HCT116 (cell line): ENCODE measurements at regions not wholly inside any gene's neighbourhood (a gene's known extent, or its start where the extent isn't known, plus 50 kb on each side); places are given as distances from the start of the nearest gene placed in this dataset.

ENCODE experiments used
- ATAC-seq: fragments of 200-7000 bp; cut with Tn5 transposase; 2 replicates; pipeline ENCODE4 v1.9.1; 2020; ENCODE audit warnings: mild to moderate bottlenecking, moderate library complexity
- BruUV-seq: library from RNA; stranded (reverse); fragments of 400-500 nt; replicated peaks from 2 replicates; lab custom pipeline; 2021; lab: Mats Ljungman, UMichigan
- CTCF ChIA-PET: fragments of 300-600 bp; sonication (Branson Sonifier 250); formaldehyde crosslinking; loops from one replicate; lab custom pipeline; 2021; ENCODE audit warnings: antibody characterized with exemption; lab: Charles Lee
- POLR2A ChIA-PET: fragments of 300-600, 350-600 bp; sonication (Branson Sonifier 250); formaldehyde crosslinking; loops from one replicate; lab custom pipeline; 2021; ENCODE audit warnings: antibody characterized with exemption; lab: Charles Lee
- RAD21 ChIA-PET, 2 experiments: fragments of 300-600 bp; sonication (Branson Sonifier 250); formaldehyde crosslinking; loops; one replicate each; lab custom pipeline; 2023; ENCODE audit warnings: low total read pairs in 2 of 2; ENCODE audit not compliant: uncharacterized antibody in 2 of 2, unreplicated experiment in 2 of 2, low non-redundant PET in 1 of 2; lab: Charles Lee
- DNase-seq: peaks from one replicate; pipeline ENCODE4 v3.0.0-alpha.2; 2010; ENCODE audit warnings: low read depth, low spot score
- H2AFZ ChIP-seq: fragments of 200-600 bp; shearing (Covaris generic), sonication (generic); 2 replicates; pipeline ENCODE4 v1.6.1; 2017; ENCODE audit warnings: low read depth, mixed run types, mixed read lengths, antibody characterized with exemption, low read length; ENCODE audit not compliant: poor library complexity, severe bottlenecking
- H3K27ac ChIP-seq: 2 replicates; pipeline ENCODE4 v1.5.1; 2012; ENCODE audit warnings: low read depth, low read length
- H3K27me3 ChIP-seq: fragments of 200-600 bp; sonication (generic); 2 replicates; pipeline ENCODE4 v1.6.1; 2016; ENCODE audit warnings: mixed run types, low read length, mixed read lengths; ENCODE audit not compliant: insufficient read depth
- H3K36me3 ChIP-seq, 2 experiments: fragments of 200-500 bp in 1 of 2; fragments of 200-600 bp in 1 of 2; sonication (Bioruptor generic) in 1 of 2; sonication (generic) in 1 of 2; 2 replicates each; pipeline versions ENCODE4 v1.5.1 to v1.6.1; 2014 to 2016; ENCODE audit warnings: low read length in 2 of 2, inconsistent platforms in 1 of 2, mixed read lengths in 1 of 2, mixed run types in 1 of 2; ENCODE audit not compliant: insufficient read depth in 2 of 2, control insufficient read depth in 1 of 2
- H3K4me1 ChIP-seq, 2 experiments: fragments of 200-600 bp in 1 of 2; sonication (generic) in 1 of 2; 2 replicates each; pipeline versions ENCODE4 v1.5.1 to v1.6.1; 2012 to 2017; ENCODE audit warnings: low read length in 2 of 2, inconsistent platforms in 1 of 2, mild to moderate bottlenecking in 1 of 2, mixed read lengths in 1 of 2, mixed run types in 1 of 2, moderate library complexity in 1 of 2; ENCODE audit not compliant: insufficient read depth in 2 of 2, control insufficient read depth in 1 of 2
- H3K4me2 ChIP-seq: fragments of 200-600 bp; sonication (generic); 2 replicates; pipeline ENCODE4 v1.6.1; 2017; ENCODE audit warnings: mixed run types, low read length, mixed read lengths
- H3K4me3 ChIP-seq, 2 experiments: fragments of 200-600 bp in 1 of 2; sonication (generic) in 1 of 2; replicated peaks in 1 of 2; 2 replicates each; pipeline ENCODE4 v1.5.1; 2011 to 2016; ENCODE audit warnings: low read length in 2 of 2, control low read depth in 1 of 2, low read depth in 1 of 2, mild to moderate bottlenecking in 1 of 2, mixed read lengths in 1 of 2, mixed run types in 1 of 2
- H3K79me2 ChIP-seq: fragments of 200-600 bp; sonication (generic); 2 replicates; pipeline ENCODE4 v1.6.1; 2017; ENCODE audit warnings: mild to moderate bottlenecking, mixed run types, low read length, moderate library complexity, mixed read lengths; ENCODE audit not compliant: insufficient read depth
- H3K9ac ChIP-seq: fragments of 200-600 bp; sonication (generic); 2 replicates; pipeline ENCODE4 v1.6.1; 2016; ENCODE audit warnings: low read length, mixed read lengths
- H3K9me2 ChIP-seq: fragments of 200-600 bp; sonication (generic), shearing (Covaris generic); 2 replicates; pipeline ENCODE4 v1.6.1; 2017; ENCODE audit warnings: mixed run types, mild to moderate bottlenecking, moderate library complexity; ENCODE audit not compliant: insufficient read depth
- H3K9me3 ChIP-seq, 2 experiments: fragments of 200-500 bp in 1 of 2; fragments of 200-600 bp in 1 of 2; sonication (Bioruptor generic) in 1 of 2; sonication (generic) in 1 of 2; 2 replicates each; pipeline ENCODE4 v1.6.1; 2014 to 2017; ENCODE audit warnings: low read length in 2 of 2, mixed read lengths in 2 of 2, inconsistent platforms in 1 of 2, low read depth in 1 of 2, mild to moderate bottlenecking in 1 of 2, mixed run types in 1 of 2, moderate library complexity in 1 of 2; ENCODE audit not compliant: control insufficient read depth in 1 of 2, insufficient read depth in 1 of 2
- H4K20me1 ChIP-seq: fragments of 200-600 bp; sonication (generic), shearing (Covaris generic); 2 replicates; pipeline ENCODE4 v1.6.1; 2017; ENCODE audit warnings: mixed run types, mild to moderate bottlenecking, moderate library complexity; ENCODE audit not compliant: insufficient read depth
- ATF3 ChIP-seq: IDR thresholded peaks from 2 replicates; pipeline ENCODE4 v1.6.1; 2012
- CBX3 ChIP-seq: IDR thresholded peaks from 2 replicates; pipeline ENCODE4 v1.6.1; 2012; ENCODE audit warnings: low read depth
- CEBPB ChIP-seq: IDR thresholded peaks from 2 replicates; pipeline ENCODE4 v1.6.1; 2012; ENCODE audit warnings: low read depth
- ELF1 ChIP-seq: IDR thresholded peaks from 2 replicates; pipeline ENCODE4 v1.6.1; 2012; ENCODE audit warnings: low read depth, borderline replicate concordance
- EZH2 ChIP-seq: fragments of 200-600 bp; sonication (generic); IDR thresholded peaks from 2 replicates; pipeline ENCODE4 v1.6.1; 2017; ENCODE audit warnings: antibody characterized with exemption, mixed run types
- EZH2phosphoT487 ChIP-seq: fragments of 200-600 bp; IDR thresholded peaks from 2 replicates; pipeline ENCODE4 v1.6.1; 2018; ENCODE audit warnings: antibody characterized with exemption, borderline replicate concordance
- JUND ChIP-seq: IDR thresholded peaks from 2 replicates; pipeline ENCODE4 v1.6.1; 2012
- POLR2A ChIP-seq: IDR thresholded peaks from 2 replicates; pipeline ENCODE4 v1.7.0; 2011; ENCODE audit warnings: borderline replicate concordance; ENCODE audit not compliant: insufficient read depth, insufficient read length; ENCODE audit errors: extremely low read depth
- POLR2AphosphoS5 ChIP-seq: IDR thresholded peaks from 2 replicates; pipeline ENCODE4 v1.6.1; 2011; ENCODE audit warnings: mild to moderate bottlenecking, low read depth, low read length, moderate library complexity
- RAD21 ChIP-seq: IDR thresholded peaks from 2 replicates; pipeline ENCODE4 v1.6.1; 2012; ENCODE audit warnings: low read depth, mild to moderate bottlenecking
- REST ChIP-seq: IDR thresholded peaks from 2 replicates; pipeline ENCODE4 v1.6.1; 2012; ENCODE audit warnings: low read depth
- SIN3A ChIP-seq: IDR thresholded peaks from 2 replicates; pipeline ENCODE4 v1.6.1; 2012; ENCODE audit warnings: low read depth
- SP1 ChIP-seq: IDR thresholded peaks from 2 replicates; pipeline ENCODE4 v1.6.1; 2012; ENCODE audit warnings: low read depth
- TCF7L2 ChIP-seq: IDR thresholded peaks from 2 replicates; pipeline ENCODE4 v1.7.0; 2011; ENCODE audit warnings: borderline replicate concordance, inconsistent platforms; ENCODE audit not compliant: insufficient read depth, insufficient read length; ENCODE audit errors: extremely low read depth
- YY1 ChIP-seq: IDR thresholded peaks from 2 replicates; pipeline ENCODE4 v1.6.1; 2011; ENCODE audit warnings: low read length, low read depth, moderate library complexity, mild to moderate bottlenecking; ENCODE audit not compliant: insufficient replicate concordance; ENCODE audit errors: extremely low read depth
- ZFX ChIP-seq: fragments of 450-650 bp; IDR thresholded peaks from 2 replicates; pipeline ENCODE4 v1.6.1; 2017
- ZNF274 ChIP-seq: fragments of 200-500 bp; sonication (Bioruptor generic); IDR thresholded peaks from 2 replicates; pipeline ENCODE4 v1.6.1; 2014; ENCODE audit warnings: mild to moderate bottlenecking, low read depth, low read length, inconsistent platforms
- intact Hi-C: fragments of 100-400 bp; cut with micrococcal nuclease; formaldehyde crosslinking; loops from 2 replicates; pipeline ENCODE4 v1.10.0; 2022
- TF ChIP-seq, protein P1 (sequence below): IDR thresholded peaks from 2 replicates; pipeline ENCODE4 v1.6.1; 2011; ENCODE audit warnings: mild to moderate bottlenecking, low read length, moderate library complexity; ENCODE audit not compliant: insufficient replicate concordance; ENCODE audit errors: extremely low read depth
- TF ChIP-seq, protein P2 (sequence below), 3 experiments: fragments of 200-600 bp in 1 of 3; sonication (generic) in 1 of 3; IDR thresholded peaks in 2 of 3; conservative IDR thresholded peaks in 1 of 3; 2 replicates each; pipeline ENCODE4 v1.5.1; 2012 to 2017; ENCODE audit warnings: low read depth in 2 of 3, low read length in 2 of 3, antibody characterized with exemption in 1 of 3, borderline replicate concordance in 1 of 3, control low read depth in 1 of 3, mild to moderate bottlenecking in 1 of 3, mixed read lengths in 1 of 3, mixed run types in 1 of 3, moderate library complexity in 1 of 3; ENCODE audit not compliant: insufficient read depth in 1 of 3

- ATAC-seq: no peak
- Histone ChIP-seq H3K9ac (no peak overlapping the region), H4K20me1 (no peaks in the 10 kb centered on the region), H3K9me2 (no peaks in the 10 kb centered on the region), H2AFZ (no peak overlapping the region), H3K36me3 (no peaks in the 10 kb centered on the region), H3K27me3 (peaks cover 16% of the 10 kb centered on the region), H3K4me1 (no peaks in the 10 kb centered on the region), H3K27ac (no peak overlapping the region), H3K79me2 (no peaks in the 10 kb centered on the region)
- ChIA-PET RAD21 (no interaction called here), CTCF (no interaction called here), POLR2A (no interaction called here)
- intact Hi-C loops: no loop called here
- no TSS peak for BruUV-seq
- no peak for TF ChIP-seq TCF7L2
- TF ChIP-seq EZH2phosphoT487: no peak
- no peak for TF ChIP-seq RAD21
- TF ChIP-seq YY1: no peak
- no peak for TF ChIP-seq EZH2
- TF ChIP-seq ZFX: no peak
- no peak for TF ChIP-seq ZNF274
- no peak for TF ChIP-seq ATF3
- TF ChIP-seq CBX3: no peak
- TF ChIP-seq SIN3A: no peak
- no peak for TF ChIP-seq SP1
- no peak for TF ChIP-seq POLR2AphosphoS5
- no peak for TF ChIP-seq REST
- no peak for TF ChIP-seq ELF1
- TF ChIP-seq JUND: no peak
- no peak for TF ChIP-seq CEBPB
- TF ChIP-seq, protein P1, sequence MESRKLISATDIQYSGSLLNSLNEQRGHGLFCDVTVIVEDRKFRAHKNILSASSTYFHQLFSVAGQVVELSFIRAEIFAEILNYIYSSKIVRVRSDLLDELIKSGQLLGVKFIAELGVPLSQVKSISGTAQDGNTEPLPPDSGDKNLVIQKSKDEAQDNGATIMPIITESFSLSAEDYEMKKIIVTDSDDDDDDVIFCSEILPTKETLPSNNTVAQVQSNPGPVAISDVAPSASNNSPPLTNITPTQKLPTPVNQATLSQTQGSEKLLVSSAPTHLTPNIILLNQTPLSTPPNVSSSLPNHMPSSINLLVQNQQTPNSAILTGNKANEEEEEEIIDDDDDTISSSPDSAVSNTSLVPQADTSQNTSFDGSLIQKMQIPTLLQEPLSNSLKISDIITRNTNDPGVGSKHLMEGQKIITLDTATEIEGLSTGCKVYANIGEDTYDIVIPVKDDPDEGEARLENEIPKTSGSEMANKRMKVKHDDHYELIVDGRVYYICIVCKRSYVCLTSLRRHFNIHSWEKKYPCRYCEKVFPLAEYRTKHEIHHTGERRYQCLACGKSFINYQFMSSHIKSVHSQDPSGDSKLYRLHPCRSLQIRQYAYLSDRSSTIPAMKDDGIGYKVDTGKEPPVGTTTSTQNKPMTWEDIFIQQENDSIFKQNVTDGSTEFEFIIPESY: no peak
- no peak for TF ChIP-seq POLR2A
- TF ChIP-seq, protein P2, sequence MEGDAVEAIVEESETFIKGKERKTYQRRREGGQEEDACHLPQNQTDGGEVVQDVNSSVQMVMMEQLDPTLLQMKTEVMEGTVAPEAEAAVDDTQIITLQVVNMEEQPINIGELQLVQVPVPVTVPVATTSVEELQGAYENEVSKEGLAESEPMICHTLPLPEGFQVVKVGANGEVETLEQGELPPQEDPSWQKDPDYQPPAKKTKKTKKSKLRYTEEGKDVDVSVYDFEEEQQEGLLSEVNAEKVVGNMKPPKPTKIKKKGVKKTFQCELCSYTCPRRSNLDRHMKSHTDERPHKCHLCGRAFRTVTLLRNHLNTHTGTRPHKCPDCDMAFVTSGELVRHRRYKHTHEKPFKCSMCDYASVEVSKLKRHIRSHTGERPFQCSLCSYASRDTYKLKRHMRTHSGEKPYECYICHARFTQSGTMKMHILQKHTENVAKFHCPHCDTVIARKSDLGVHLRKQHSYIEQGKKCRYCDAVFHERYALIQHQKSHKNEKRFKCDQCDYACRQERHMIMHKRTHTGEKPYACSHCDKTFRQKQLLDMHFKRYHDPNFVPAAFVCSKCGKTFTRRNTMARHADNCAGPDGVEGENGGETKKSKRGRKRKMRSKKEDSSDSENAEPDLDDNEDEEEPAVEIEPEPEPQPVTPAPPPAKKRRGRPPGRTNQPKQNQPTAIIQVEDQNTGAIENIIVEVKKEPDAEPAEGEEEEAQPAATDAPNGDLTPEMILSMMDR (IDR thresholded peaks at IDR 0.05 in 2 of 3, conservative IDR thresholded peaks at IDR 0.05 in 1 of 3; ENCODE audit: borderline replicate concordance in 1 of 3, insufficient read depth in 1 of 3, low read depth in 2 of 3, low read length in 2 of 3): no peak
- TF ChIP-seq, all 23 proteins: peak for 0
- no peak overlapping the region for H3K4me3 ChIP-seq
- H3K9me3 ChIP-seq: no peaks in the 10 kb centered on the region
- H3K4me2 ChIP-seq: no peak overlapping the region
- no peak for DNase-seq
Measured at GRCh38 chr10:2813286-2813685, 254.1 kb upstream of the PFKP start.
